Gastrocnemius medialis (tissue), 4 donors: ENCODE measurements at regions not wholly inside any gene's neighbourhood (a gene's known extent, or its start where the extent isn't known, plus 50 kb on each side); places are given as distances from the start of the nearest gene placed in this dataset.

Experiments used
- ATAC-seq, 2 donors: fragments of 150-250 bp; one replicate each; pipeline ENCODE4 v1.9.1; 2016
- DNase-seq, 2 donors: peaks; one replicate each; pipeline ENCODE4 v3.0.0-alpha.2; 2019
- H3K27ac ChIP-seq, 4 donors: fragments of 200-600 bp; sonication (generic); 1 replicate in 1 of 4; 2 replicates in 3 of 4; pipeline ENCODE4 v1.5.1; 2016 to 2018; ENCODE audit warnings: mild to moderate bottlenecking in 2 of 4, moderate library complexity in 1 of 4
- H3K27me3 ChIP-seq, 3 donors: fragments of 200-600 bp; sonication (generic) in 2 of 3; 1 replicate in 1 of 3; 2 replicates in 2 of 3; pipeline versions ENCODE4 v1.5.1 to v1.6.0; 2016 to 2019; ENCODE audit warnings: mild to moderate bottlenecking in 1 of 3, moderate library complexity in 1 of 3
- H3K36me3 ChIP-seq, 2 donors: fragments of 200-600 bp; sonication (generic) in 1 of 2; one replicate each; pipeline ENCODE4 v1.5.1; 2017 to 2018
- H3K4me1 ChIP-seq, 2 donors: fragments of 200-600 bp; sonication (generic) in 1 of 2; one replicate each; pipeline ENCODE4 v1.5.1; 2016 to 2017; ENCODE audit warnings: mild to moderate bottlenecking in 2 of 2
- H3K4me3 ChIP-seq, 4 donors: fragments of 200-600 bp; sonication (generic) in 3 of 4; 1 replicate in 1 of 4; 2 replicates in 3 of 4; pipeline ENCODE4 v1.5.1; 2016 to 2019; ENCODE audit warnings: mild to moderate bottlenecking in 2 of 4
- H3K9me3 ChIP-seq, 3 donors: fragments of 200-600 bp; sonication (generic) in 2 of 3; 1 replicate in 1 of 3; 2 replicates in 2 of 3; pipeline ENCODE4 v1.5.1; 2016 to 2019
- CTCF ChIP-seq, 5 experiments: fragments of 450-650 bp in 3 of 5; fragments of 200-600 bp in 2 of 5; sonication (generic) in 2 of 5; IDR thresholded peaks in 4 of 5; conservative IDR thresholded peaks in 1 of 5; 1 replicate in 4 of 5; 2 replicates in 1 of 5; pipeline ENCODE4 v1.5.1; 2016 to 2019; ENCODE audit warnings: antibody characterized with exemption in 5 of 5, mild to moderate bottlenecking in 3 of 5, moderate library complexity in 3 of 5
- POLR2A ChIP-seq, 2 donors: fragments of 450-650 bp; IDR thresholded peaks; one replicate each; pipeline ENCODE4 v1.6.1; 2017; ENCODE audit warnings: antibody characterized with exemption in 2 of 2, mild to moderate bottlenecking in 2 of 2, moderate library complexity in 2 of 2
- in situ Hi-C, 4 donors: fragments of 200-750 bp; cut with MboI; loops; one replicate each; pipeline versions ENCODE4 v1.15.0 to v1.8.0; 2017; ENCODE audit warnings: low sequenced_read_pairs in 4 of 4
- intact Hi-C: fragments of 100-400 bp; cut with DNase I; formaldehyde crosslinking; loops from one replicate; pipeline ENCODE4 v1.15.1; 2023; ENCODE audit warnings: low total_unique reads

- Histone ChIP-seq H3K27me3 (no peaks in the 10 kb centered on the region), H3K27ac (no peak overlapping the region), H3K36me3 (peaks cover 0 to 2% of the 10 kb centered on the region in 2 donors), H3K4me3 (no peak overlapping the region), H3K9me3 (no peaks in the 10 kb centered on the region), H3K4me1 (peaks cover 8 to 19% of the 10 kb centered on the region in 2 donors)
- DNase-seq, result no peak
- no peak for ATAC-seq
- no peak for TF ChIP-seq POLR2A (IDR thresholded peaks at IDR 0.05)
- TF ChIP-seq CTCF (IDR thresholded peaks at IDR 0.05 in 4 of 5, conservative IDR thresholded peaks at IDR 0.05 in 1 of 5), result no peak
- intact Hi-C loops (no loop called here), in situ Hi-C loops (no loop called here)
Measured at GRCh38 chr5:88997937-88998336, 115.0 kb upstream of the MEF2C start.

GRCh38 chr5:88984040-88984439 is 101.1 kb upstream of the MEF2C start:
- H3K27ac ChIP-seq, result no peak overlapping the region
- intact Hi-C loops (no loop called here), in situ Hi-C loops (no loop called here)
- H3K36me3 ChIP-seq, result no peaks in the 10 kb centered on the region
- no peaks in the 10 kb centered on the region for H3K27me3 ChIP-seq
- ATAC-seq (no peak), DNase-seq (no peak)
- H3K4me3 ChIP-seq, result no peak overlapping the region
- H3K9me3 ChIP-seq, result no peaks in the 10 kb centered on the region
- TF ChIP-seq POLR2A (IDR thresholded peaks at IDR 0.05) (no peak), CTCF (IDR thresholded peaks at IDR 0.05 in 4 of 5, conservative IDR thresholded peaks at IDR 0.05 in 1 of 5) (no peak)
- peaks cover 0 to 9% of the 10 kb centered on the region in 2 donors for H3K4me1 ChIP-seq

GRCh38 chr5:88979726-88980125 is 96.7 kb upstream of the MEF2C start:
- Histone ChIP-seq H3K4me1 (peaks cover 0 to 15% of the 10 kb centered on the region in 2 donors), H3K9me3 (no peaks in the 10 kb centered on the region), H3K27ac (no peak overlapping the region), H3K4me3 (no peak overlapping the region), H3K27me3 (no peaks in the 10 kb centered on the region), H3K36me3 (no peaks in the 10 kb centered on the region)
- TF ChIP-seq CTCF (IDR thresholded peaks at IDR 0.05 in 4 of 5, conservative IDR thresholded peaks at IDR 0.05 in 1 of 5), result no peak
- TF ChIP-seq POLR2A (IDR thresholded peaks at IDR 0.05), result no peak
- intact Hi-C loops, result no loop called here
- in situ Hi-C loops, result no loop called here
- no peak for ATAC-seq
- DNase-seq, result no peak

GRCh38 chr5:88979244-88979643 is 96.3 kb upstream of the MEF2C start:
- no peaks in the 10 kb centered on the region for H3K36me3 ChIP-seq
- ATAC-seq, result no peak
- no peak overlapping the region for H3K4me3 ChIP-seq
- H3K27me3 ChIP-seq, result no peaks in the 10 kb centered on the region
- in situ Hi-C loops (no loop called here), intact Hi-C loops (no loop called here)
- no peak overlapping the region for H3K27ac ChIP-seq
- no peaks in the 10 kb centered on the region for H3K9me3 ChIP-seq
- TF ChIP-seq CTCF (IDR thresholded peaks at IDR 0.05 in 4 of 5, conservative IDR thresholded peaks at IDR 0.05 in 1 of 5), result no peak
- TF ChIP-seq POLR2A (IDR thresholded peaks at IDR 0.05), result no peak
- DNase-seq, result no peak
- H3K4me1 ChIP-seq, result peaks cover 0 to 15% of the 10 kb centered on the region in 2 donors

GRCh38 chr5:88976914-88977313 is 93.9 kb upstream of the MEF2C start:
- intact Hi-C loops, result no loop called here
- TF ChIP-seq POLR2A (IDR thresholded peaks at IDR 0.05) (no peak), CTCF (IDR thresholded peaks at IDR 0.05 in 4 of 5, conservative IDR thresholded peaks at IDR 0.05 in 1 of 5) (no peak)
- Histone ChIP-seq H3K4me3 (no peak overlapping the region), H3K36me3 (no peaks in the 10 kb centered on the region), H3K27ac (no peak overlapping the region), H3K27me3 (no peaks in the 10 kb centered on the region), H3K4me1 (peaks cover 0 to 15% of the 10 kb centered on the region in 2 donors), H3K9me3 (no peaks in the 10 kb centered on the region)
- ATAC-seq (no peak), DNase-seq (no peak)
- in situ Hi-C loops, result no loop called here
